Small intestine (tissue), 7 donors: ENCODE measurements at regions not wholly inside any gene's neighbourhood (a gene's known extent, or its start where the extent isn't known, plus 50 kb on each side); places are given as distances from the start of the nearest gene placed in this dataset.
"Not testable (repeated sequence)": the region's sequence is repeated elsewhere in the genome, so short reads cannot be mapped to it uniquely, and the experiment has no call there.

Experiments
- DNase-seq, 2 donors: peaks; one replicate each; pipeline versions ENCODE4 v3.0.0 to v3.0.0-alpha.2; 2013
- FAIRE-seq: peaks from 2 replicates; lab custom pipeline; 2012; peaks lifted over from hg19 to GRCh38; lab: Jason Lieb, UNC
- H3K27ac ChIP-seq, 3 donors: one replicate each; pipeline ENCODE4 v1.5.1; 2013; ENCODE audit warnings: low read length in 2 of 3, mild to moderate bottlenecking in 2 of 3, control low read depth in 1 of 3, inconsistent platforms in 1 of 3, low read depth in 1 of 3, moderate library complexity in 1 of 3
- H3K27me3 ChIP-seq, 3 donors: one replicate each; pipeline ENCODE4 v1.6.1; 2013; ENCODE audit warnings: low read length in 3 of 3, inconsistent platforms in 1 of 3; ENCODE audit not compliant: control insufficient read depth in 3 of 3, insufficient read depth in 3 of 3
- H3K36me3 ChIP-seq, 3 donors: one replicate each; pipeline ENCODE4 v1.6.1; 2013; ENCODE audit warnings: low read length in 3 of 3, inconsistent platforms in 1 of 3, low read depth in 1 of 3, mild to moderate bottlenecking in 1 of 3, moderate library complexity in 1 of 3; ENCODE audit not compliant: control insufficient read depth in 3 of 3, insufficient read depth in 2 of 3
- H3K4me1 ChIP-seq, 3 donors: one replicate each; pipeline ENCODE4 v1.6.1; 2013; ENCODE audit warnings: low read length in 2 of 3, inconsistent platforms in 1 of 3, low read depth in 1 of 3, mild to moderate bottlenecking in 1 of 3, moderate library complexity in 1 of 3; ENCODE audit not compliant: control insufficient read depth in 3 of 3, insufficient read depth in 2 of 3
- H3K4me3 ChIP-seq, 3 donors: one replicate each; pipeline ENCODE4 v1.5.1; 2013; ENCODE audit warnings: low read length in 3 of 3, control low read depth in 1 of 3, inconsistent platforms in 1 of 3, low read depth in 1 of 3, mild to moderate bottlenecking in 1 of 3, moderate library complexity in 1 of 3
- H3K9me3 ChIP-seq, 2 donors: one replicate each; pipeline ENCODE4 v1.6.1; 2013; ENCODE audit warnings: low read depth in 1 of 2, low read length in 1 of 2; ENCODE audit not compliant: control insufficient read depth in 2 of 2, insufficient read depth in 1 of 2
- WGBS, 3 donors: extraction: QIAGEN DNeasy Blood & Tissue Kit; methylation state at CpG; one replicate each; pipeline ENCODE4 v1.1.7; 2013; 5-methylcytosine and 5-hydroxymethylcytosine counted together
- donor health status: healthy with polysubstance abuse.
- donor health status: control.
- donor health status: control.
- donor health status: Bipolar disorder and iron deficiency.
- donor health status: healthy.

- Histone ChIP-seq H3K27me3 (no peaks in the 10 kb centered on the region), H3K4me3 (no peak overlapping the region), H3K4me1 (no peaks in the 10 kb centered on the region), H3K36me3 (no peaks in the 10 kb centered on the region), H3K27ac (no peak overlapping the region), H3K9me3 (peaks cover 0 to 3% of the 10 kb centered on the region in 2 donors)
- no peak for FAIRE-seq
- 58 to 72% (median 65%) methylated on average over 4 of the region's 4 CpGs for WGBS, 3 donors
- no peak for DNase-seq
Measured at GRCh38 chrX:51242212-51242611, 90.4 kb upstream of the NUDT10 start.

GRCh38 chrX:51257490-51257889, 75.1 kb upstream of the NUDT10 start:
- H3K4me3 ChIP-seq, result no peak overlapping the region
- DNase-seq (no peak), FAIRE-seq (no peak)
- no peak overlapping the region for H3K27ac ChIP-seq
- no peaks in the 10 kb centered on the region for H3K36me3 ChIP-seq
- H3K4me1 ChIP-seq, result no peaks in the 10 kb centered on the region
- no peaks in the 10 kb centered on the region for H3K9me3 ChIP-seq
- no peaks in the 10 kb centered on the region for H3K27me3 ChIP-seq

GRCh38 chrX:51262271-51262670, 70.4 kb upstream of the NUDT10 start:
- not testable (repeated sequence) for H3K27me3 ChIP-seq, DNase-seq, H3K36me3 ChIP-seq, H3K4me3 ChIP-seq, H3K27ac ChIP-seq, FAIRE-seq, H3K9me3 ChIP-seq, H3K4me1 ChIP-seq
- 75 to 83% (median 78%) methylated on average over 12 to 13 of the region's 13 CpGs for WGBS, 3 donors

- no peaks in the 10 kb centered on the region for H3K36me3 ChIP-seq
- no peaks in the 10 kb centered on the region for H3K27me3 ChIP-seq
- no peak overlapping the region for H3K27ac ChIP-seq
- no peaks in the 10 kb centered on the region for H3K9me3 ChIP-seq
- no peak overlapping the region for H3K4me3 ChIP-seq
- WGBS, 3 donors, result 43 to 60% (median 49%) methylated on average over 2 of the region's 2 CpGs
- no peaks in the 10 kb centered on the region for H3K4me1 ChIP-seq
- DNase-seq (no peak), FAIRE-seq (no peak)
Measured at GRCh38 chrX:51272638-51273037, 60.0 kb upstream of the NUDT10 start.

- no peaks in the 10 kb centered on the region for H3K9me3 ChIP-seq
- no peaks in the 10 kb centered on the region for H3K27me3 ChIP-seq
- H3K4me3 ChIP-seq, result no peak overlapping the region
- H3K36me3 ChIP-seq, result no peaks in the 10 kb centered on the region
- 62 to 79% (median 76%) methylated on average over 6 of the region's 6 CpGs for WGBS, 3 donors
- no peaks in the 10 kb centered on the region for H3K4me1 ChIP-seq
- DNase-seq, result no peak
- no peak for FAIRE-seq
- no peak overlapping the region for H3K27ac ChIP-seq
Measured at GRCh38 chrX:51281758-51282318, 50.8 kb upstream of the NUDT10 start.
